Epidermal melanocyte (primary cell): ENCODE measurements at regions not wholly inside any gene's neighbourhood (a gene's known extent, or its start where the extent isn't known, plus 50 kb on each side); places are given as distances from the start of the nearest gene placed in this dataset.

ENCODE experiments used
- DNase-seq: peaks from one replicate; pipeline ENCODE4 v3.0.0; 2011; ENCODE audit warnings: low spot score; ENCODE audit not compliant: insufficient read length

GRCh38 chr20:11377761-11378160 lies 539.9 kb upstream of the BTBD3 start:
- DNase-seq, result no peak

DNA sequence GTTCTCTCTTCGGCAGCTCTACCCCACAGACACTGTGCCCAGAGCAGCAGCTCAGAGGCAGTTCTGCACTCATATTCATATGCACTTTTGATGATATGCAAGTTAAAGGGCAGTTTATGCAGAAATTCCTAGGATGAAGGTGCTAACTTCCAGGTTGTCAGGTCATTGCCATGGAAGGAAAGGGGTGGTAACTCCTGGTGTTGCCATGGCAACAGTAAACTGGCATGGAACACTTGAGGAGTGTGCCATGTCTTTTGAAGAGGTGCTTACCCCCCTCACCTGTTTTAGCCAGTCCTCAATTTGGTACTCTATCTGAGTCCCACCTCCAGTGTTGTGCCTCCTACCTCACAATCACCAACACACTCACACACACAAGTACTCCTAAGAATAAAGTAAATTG lies 539.4 kb upstream of the BTBD3 start:
- no peak for DNase-seq

DNA sequence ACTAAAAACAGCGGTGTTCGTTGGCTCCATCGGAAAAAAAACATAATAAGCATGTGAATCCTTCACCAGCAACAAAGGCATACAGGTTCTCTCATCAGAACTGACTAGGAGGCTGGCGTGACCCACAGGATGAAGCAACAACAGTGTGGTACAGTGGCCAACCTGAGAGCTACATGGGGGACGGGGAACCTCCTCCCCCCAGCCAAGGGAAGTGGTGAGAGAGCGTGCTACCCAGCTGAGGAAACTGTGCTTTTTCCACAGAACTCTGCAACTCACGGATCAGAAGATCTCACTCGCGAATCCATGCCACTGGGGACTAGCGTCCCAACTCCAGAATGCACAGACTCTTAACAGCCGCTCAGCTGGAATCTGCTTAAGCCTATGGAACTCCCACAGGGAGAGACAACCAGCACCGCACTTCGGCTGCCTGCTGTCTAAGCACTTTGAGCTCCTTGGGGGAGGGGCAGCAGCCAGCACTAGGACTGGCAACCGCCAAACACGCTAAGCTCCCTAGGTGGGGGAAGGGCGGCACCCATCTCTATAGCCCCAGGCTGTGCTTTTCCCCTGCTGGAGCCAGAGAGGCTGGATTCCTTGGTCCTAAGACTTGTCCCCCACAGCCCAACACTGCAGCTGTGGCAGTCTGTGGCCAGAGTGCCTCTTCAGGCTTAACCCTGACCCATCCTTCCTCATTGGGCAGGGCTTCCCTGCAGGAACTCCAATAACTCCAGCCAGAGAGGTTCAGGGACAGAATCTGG lies 538.3 kb upstream of the BTBD3 start:
- DNase-seq, result no peak

DNA sequence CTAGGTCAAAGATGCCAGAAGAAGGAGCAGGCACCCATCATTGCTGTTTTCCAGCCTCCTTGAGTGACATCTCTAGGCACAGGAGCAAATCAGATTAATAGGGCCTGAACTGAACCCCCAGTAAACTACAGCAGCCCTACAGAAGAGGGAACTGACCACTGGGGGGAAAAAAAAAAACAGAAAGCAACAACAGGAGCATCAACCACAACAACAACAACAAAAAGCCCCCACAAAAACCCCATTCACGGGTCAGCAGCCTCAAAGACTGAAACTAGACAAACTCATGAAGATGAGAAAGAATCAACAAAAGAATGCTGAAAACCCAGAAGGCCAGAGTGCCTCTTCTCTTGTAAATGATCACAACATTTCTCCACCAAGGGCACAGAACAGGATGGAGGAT lies 537.4 kb upstream of the BTBD3 start:
- DNase-seq, result no peak

- no peak for DNase-seq
Measured at GRCh38 chr20:11387189-11387754, 530.4 kb upstream of the BTBD3 start.

GRCh38 chr20:11389186-11389585 lies 528.5 kb upstream of the BTBD3 start:
- no peak for DNase-seq

- no peak for DNase-seq
Measured at GRCh38 chr20:11391591-11391990, 526.1 kb upstream of the BTBD3 start.

- no peak for DNase-seq
Measured at GRCh38 chr20:11394145-11394833, 523.4 kb upstream of the BTBD3 start.

DNA sequence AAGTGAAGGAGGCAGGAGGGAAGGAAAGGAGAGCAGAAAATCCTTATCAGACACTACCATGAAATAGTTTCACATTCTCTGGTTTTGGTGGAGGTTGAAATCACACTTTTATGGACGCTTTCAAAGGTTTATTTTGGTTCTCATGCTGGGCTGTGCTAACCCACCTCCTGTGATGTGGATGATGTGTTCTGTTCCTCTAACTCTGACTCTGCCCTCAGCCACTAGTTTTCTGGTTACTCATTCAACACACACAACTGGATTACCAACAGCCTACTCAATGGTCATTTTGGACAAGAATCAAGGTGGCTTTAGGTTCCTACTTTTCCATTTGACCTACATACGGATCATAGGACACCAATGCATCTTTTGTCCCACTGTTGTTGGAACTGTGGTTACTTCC lies 522.1 kb upstream of the BTBD3 start:
- no peak for DNase-seq

DNA sequence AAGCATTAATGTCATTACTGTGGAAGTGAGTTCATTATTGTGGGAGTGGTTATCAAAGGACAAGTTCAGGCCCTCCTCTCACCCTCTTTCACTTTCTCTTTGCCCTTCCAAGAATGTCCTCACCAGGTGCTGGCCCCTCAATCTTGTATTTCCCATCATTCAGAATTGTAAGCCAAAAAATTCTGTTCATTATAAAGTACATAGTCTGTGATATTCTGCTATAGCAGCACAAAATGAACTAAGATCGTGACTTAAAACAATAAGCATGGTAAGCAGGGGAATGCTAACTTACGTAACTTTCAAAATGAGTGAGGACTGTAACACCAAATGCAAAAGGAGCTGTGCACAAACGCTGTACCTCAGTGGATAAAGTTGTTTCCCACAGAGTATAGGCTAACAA lies 515.7 kb upstream of the BTBD3 start:
- no peak for DNase-seq

- DNase-seq, result no peak
Measured at GRCh38 chr20:11403711-11404110, 514.0 kb upstream of the BTBD3 start.

DNA sequence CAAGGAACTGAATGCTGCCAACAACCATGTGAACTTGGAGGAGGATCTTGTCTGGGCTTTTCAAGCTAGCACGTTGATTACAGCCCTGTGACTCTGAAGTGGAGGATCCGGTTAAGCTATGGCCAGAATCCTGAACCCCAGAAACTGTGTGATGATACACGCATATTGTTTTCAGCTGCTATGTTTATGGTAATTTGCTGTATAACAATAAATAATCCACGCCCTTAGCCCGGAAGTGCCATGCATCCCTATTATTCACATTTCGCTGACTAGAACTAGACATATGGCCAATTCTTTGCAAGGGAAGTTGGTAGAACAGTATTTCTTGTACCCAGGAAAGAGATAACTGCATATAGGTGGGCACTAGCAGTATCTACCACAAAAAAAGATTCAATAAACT lies 510.8 kb upstream of the BTBD3 start:
- no peak for DNase-seq

DNA sequence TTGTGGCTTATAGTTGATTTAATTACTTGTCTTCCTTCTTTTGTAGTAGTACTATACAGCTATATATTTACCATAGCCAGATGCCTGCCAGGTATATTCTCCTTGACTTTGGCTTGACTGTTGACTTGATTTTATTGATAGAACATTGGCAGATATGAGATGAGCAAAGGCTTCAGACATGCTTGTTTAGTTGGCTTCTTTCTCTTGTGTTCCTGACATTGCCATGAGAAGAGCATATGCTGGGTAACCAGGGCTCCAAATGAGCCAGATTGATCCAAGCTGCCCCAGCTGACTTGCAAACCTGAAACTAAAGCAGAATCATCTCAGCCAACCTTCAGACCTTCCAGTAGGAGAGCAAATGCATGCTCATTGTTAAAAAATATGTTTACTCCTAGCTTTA lies 508.1 kb upstream of the BTBD3 start:
- no peak for DNase-seq

GRCh38 chr20:11411765-11412164 lies 505.9 kb upstream of the BTBD3 start:
- DNase-seq, result no peak

DNA sequence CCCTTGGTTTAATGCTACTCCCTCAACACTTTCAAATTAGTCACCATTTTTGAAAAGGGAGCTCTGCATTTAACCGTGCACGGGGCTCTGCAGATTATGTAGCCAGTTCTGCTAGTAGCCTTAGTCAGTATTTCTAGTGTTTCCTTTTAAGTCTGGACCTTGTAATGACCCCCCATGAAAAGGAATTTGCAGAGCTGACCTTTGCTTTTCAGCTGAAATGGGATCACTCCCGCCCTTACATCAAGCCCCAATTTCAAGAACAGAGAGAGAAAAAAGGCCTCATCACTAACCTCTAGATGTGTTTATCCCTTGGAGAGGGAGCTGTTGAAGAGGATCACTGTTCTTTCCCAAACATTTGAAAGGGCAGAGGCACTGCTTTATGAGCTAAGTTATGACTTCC lies 490.7 kb upstream of the BTBD3 start:
- no peak for DNase-seq

DNA sequence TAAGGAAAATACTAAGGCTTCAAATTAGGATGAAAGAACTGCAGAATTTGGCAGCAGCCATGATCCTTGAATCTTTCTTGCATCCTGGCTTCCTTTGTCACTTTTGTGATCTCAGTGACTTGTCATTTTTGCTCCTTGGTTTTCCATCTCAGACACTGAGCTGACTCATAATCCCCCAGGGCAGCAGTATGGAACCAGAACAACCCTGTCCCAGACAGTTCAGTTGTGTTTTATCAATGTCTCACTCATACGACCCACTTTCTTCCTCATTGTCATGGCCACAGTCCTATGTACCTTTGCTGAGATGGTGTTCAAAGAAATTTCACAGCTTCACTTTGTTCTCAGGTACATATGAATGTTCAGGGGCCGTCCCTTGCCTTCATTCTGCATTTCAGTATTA lies 488.5 kb upstream of the BTBD3 start:
- DNase-seq, result no peak

- no peak for DNase-seq
Measured at GRCh38 chr20:11429889-11430519, 487.7 kb upstream of the BTBD3 start.

GRCh38 chr20:11430652-11431051 lies 487.0 kb upstream of the BTBD3 start:
- DNase-seq, result no peak

- DNase-seq, result no peak
Measured at GRCh38 chr20:11431621-11432020, 486.1 kb upstream of the BTBD3 start.

DNA sequence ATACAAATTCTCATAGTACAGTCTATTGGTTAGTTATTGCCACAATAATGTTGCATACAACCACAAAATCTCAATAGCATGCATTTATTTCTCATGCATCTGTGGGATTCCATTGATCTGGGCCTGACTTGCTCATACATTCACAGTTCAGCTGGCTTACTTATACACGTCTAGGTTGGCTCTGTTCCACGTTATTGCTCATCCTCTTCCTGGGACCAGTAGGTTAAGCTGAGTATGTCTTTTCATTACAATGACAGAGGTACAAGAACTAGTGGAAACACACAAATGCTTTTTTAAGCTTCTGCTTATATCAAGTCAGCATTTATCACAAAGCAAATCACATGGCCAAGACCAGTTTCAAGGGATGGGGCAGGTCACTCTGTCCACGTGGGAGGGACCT lies 485.3 kb upstream of the BTBD3 start:
- no peak for DNase-seq

GRCh38 chr20:11436113-11436905 lies 481.4 kb upstream of the BTBD3 start:
- no peak for DNase-seq

DNA sequence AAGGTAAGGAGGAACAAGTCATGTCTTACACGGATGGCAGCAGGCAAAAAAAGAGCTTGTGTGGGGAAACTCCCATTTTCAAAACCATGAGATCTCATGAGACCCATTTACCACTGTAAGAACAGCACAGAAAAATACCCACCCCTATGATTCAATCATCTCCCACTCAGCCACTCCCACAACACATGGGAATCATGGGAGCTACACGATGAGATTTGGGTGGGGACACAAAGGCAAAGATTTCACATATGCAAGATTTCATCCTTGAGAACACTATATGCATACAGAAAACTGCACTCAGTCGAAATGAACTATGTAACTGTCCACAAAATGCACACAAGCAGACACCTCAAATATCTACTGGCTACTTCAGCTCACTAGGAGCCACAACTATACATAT lies 480.6 kb upstream of the BTBD3 start:
- no peak for DNase-seq
